HEK293T (cell line): ENCODE measurements at regions not wholly inside any gene's neighbourhood (a gene's known extent, or its start where the extent isn't known, plus 50 kb on each side); places are given as distances from the start of the nearest gene placed in this dataset.

Source experiments
- CTCF ChIA-PET: fragments of 350-600 bp; formaldehyde crosslinking; extraction: SDS; loops from one replicate; lab custom pipeline; 2021; ENCODE audit warnings: antibody characterized with exemption, inconsistent platforms; lab: Yijun Ruan, JAX
- POLR2A ChIA-PET: fragments of 350-600 bp; formaldehyde crosslinking; extraction: SDS; loops from one replicate; lab custom pipeline; 2020; ENCODE audit warnings: antibody characterized with exemption, inconsistent platforms; lab: Yijun Ruan, JAX
- DNase-seq: peaks from one replicate; pipeline ENCODE4 v3.0.0; 2012; ENCODE audit warnings: mixed read lengths; ENCODE audit errors: extremely low spot score
- ARNT ChIP-seq: fragments of 450-650 bp; IDR thresholded peaks from 2 replicates; pipeline ENCODE4 v1.6.1; 2017; ENCODE audit warnings: mild to moderate bottlenecking
- BHLHE40 ChIP-seq: fragments of 450-650 bp; IDR thresholded peaks from 2 replicates; pipeline ENCODE4 v1.6.1; 2016; ENCODE audit warnings: mild to moderate bottlenecking, moderate library complexity, borderline replicate concordance
- CTBP1 ChIP-seq: fragments of 450-650 bp; IDR thresholded peaks from 2 replicates; pipeline ENCODE4 v1.6.1; 2016; ENCODE audit warnings: borderline replicate concordance
- ELF4 ChIP-seq: fragments of 450-650 bp; IDR thresholded peaks from 2 replicates; pipeline ENCODE4 v1.6.1; 2017; ENCODE audit warnings: antibody characterized with exemption
- FOXA1 ChIP-seq: fragments of 450-650 bp; IDR thresholded peaks from 2 replicates; pipeline ENCODE4 v1.6.1; 2016; ENCODE audit warnings: mild to moderate bottlenecking
- FOXK2 ChIP-seq: fragments of 450-650 bp; IDR thresholded peaks from 2 replicates; pipeline ENCODE4 v1.6.1; 2016; ENCODE audit warnings: mild to moderate bottlenecking
- FOXM1 ChIP-seq: fragments of 450-650 bp; IDR thresholded peaks from 2 replicates; pipeline ENCODE4 v1.6.1; 2017; ENCODE audit warnings: mild to moderate bottlenecking, borderline replicate concordance
- HDGF ChIP-seq: fragments of 450-650 bp; IDR thresholded peaks from 2 replicates; pipeline ENCODE4 v1.6.1; 2017; ENCODE audit warnings: antibody characterized with exemption, borderline replicate concordance
- L3MBTL2 ChIP-seq: fragments of 450-650 bp; conservative IDR thresholded peaks from 2 replicates; pipeline ENCODE4 v1.6.1; 2016; ENCODE audit warnings: mild to moderate bottlenecking
- LEF1 ChIP-seq: fragments of 450-650 bp; IDR thresholded peaks from 2 replicates; pipeline ENCODE4 v1.6.1; 2017; ENCODE audit warnings: mild to moderate bottlenecking, borderline replicate concordance
- NFRKB ChIP-seq: fragments of 450-650 bp; IDR thresholded peaks from 2 replicates; pipeline ENCODE4 v1.6.1; 2016; ENCODE audit warnings: mild to moderate bottlenecking, moderate library complexity
- PKNOX1 ChIP-seq: fragments of 450-650 bp; IDR thresholded peaks from 2 replicates; pipeline ENCODE4 v1.6.1; 2016
- SP1 ChIP-seq: fragments of 450-650 bp; IDR thresholded peaks from 2 replicates; pipeline ENCODE4 v1.6.1; 2017
- SUZ12 ChIP-seq: fragments of 450-650 bp; IDR thresholded peaks from 2 replicates; pipeline ENCODE4 v1.6.1; 2016; ENCODE audit warnings: mild to moderate bottlenecking
- TARDBP ChIP-seq: fragments of 450-650 bp; IDR thresholded peaks from 2 replicates; pipeline ENCODE4 v1.6.1; 2016
- ZNF384 ChIP-seq: fragments of 450-650 bp; IDR thresholded peaks from 2 replicates; pipeline ENCODE4 v1.6.1; 2016

- no peak for DNase-seq
- TF ChIP-seq ZNF384 (no peak), LEF1 (no peak), CTBP1 (no peak), FOXM1 (no peak), ELF4 (no peak), HDGF (no peak), SUZ12 (no peak), SP1 (no peak), ARNT (no peak), TARDBP (no peak), L3MBTL2 (no peak), FOXK2 (no peak)
- CTCF ChIA-PET: no interaction called here
- POLR2A ChIA-PET: no interaction called here
Observed at GRCh38 chr10:65566906-65567305, 1358.9 kb upstream of the LRRTM3 start.

GRCh38 chr10:65570143-65571010 lies 1355.5 kb upstream of the LRRTM3 start:
- peak; percentile 73 for DNase-seq
- TF ChIP-seq L3MBTL2: peak; percentile 52
- TF ChIP-seq LEF1: no peak
- no peak for TF ChIP-seq FOXM1
- peak; percentile 80 for TF ChIP-seq PKNOX1
- ChIA-PET CTCF (no interaction called here), POLR2A (interaction anchor here (0.6 to 0.7 kb wide), 2 partner anchors 833 to 1387 kb away, joined by 3 read pairs; no protein-coding TSS in a partner anchor)

DNA sequence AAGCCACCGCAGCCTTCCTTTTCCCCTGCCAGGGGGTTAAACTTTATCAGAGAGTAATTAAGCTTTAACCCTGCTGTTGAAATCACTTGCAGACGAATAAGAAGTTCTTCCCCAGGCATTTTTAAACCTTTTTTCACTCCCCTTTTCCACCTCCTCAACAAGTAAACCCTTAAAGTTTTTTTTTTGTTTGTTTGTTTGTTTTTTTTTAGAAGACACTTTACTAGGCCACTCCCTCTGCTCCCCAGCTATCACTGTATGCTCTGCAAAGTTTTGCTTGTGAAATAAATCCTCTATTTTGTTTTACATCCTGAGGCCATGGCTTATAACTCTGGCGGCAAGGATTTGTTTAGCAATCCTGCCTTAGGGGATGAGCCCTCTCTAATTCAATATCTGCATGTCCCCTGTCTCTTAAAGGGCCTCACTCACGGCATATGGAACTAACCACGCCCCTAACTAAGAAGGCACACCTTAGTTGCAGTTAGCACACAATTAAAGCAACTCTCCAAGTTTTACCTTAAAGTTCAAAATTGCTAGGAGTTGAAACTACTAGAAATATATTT lies 1354.7 kb upstream of the LRRTM3 start:
- TF ChIP-seq FOXA1 (no peak), ELF4 (no peak), TARDBP (no peak), PKNOX1 (no peak)
- ChIA-PET CTCF (no interaction called here), POLR2A (interaction anchor here (0.6 to 0.7 kb wide), 2 partner anchors 834 to 1387 kb away, joined by 3 read pairs; no protein-coding TSS in a partner anchor)
- peak; percentile 10 for DNase-seq

DNA sequence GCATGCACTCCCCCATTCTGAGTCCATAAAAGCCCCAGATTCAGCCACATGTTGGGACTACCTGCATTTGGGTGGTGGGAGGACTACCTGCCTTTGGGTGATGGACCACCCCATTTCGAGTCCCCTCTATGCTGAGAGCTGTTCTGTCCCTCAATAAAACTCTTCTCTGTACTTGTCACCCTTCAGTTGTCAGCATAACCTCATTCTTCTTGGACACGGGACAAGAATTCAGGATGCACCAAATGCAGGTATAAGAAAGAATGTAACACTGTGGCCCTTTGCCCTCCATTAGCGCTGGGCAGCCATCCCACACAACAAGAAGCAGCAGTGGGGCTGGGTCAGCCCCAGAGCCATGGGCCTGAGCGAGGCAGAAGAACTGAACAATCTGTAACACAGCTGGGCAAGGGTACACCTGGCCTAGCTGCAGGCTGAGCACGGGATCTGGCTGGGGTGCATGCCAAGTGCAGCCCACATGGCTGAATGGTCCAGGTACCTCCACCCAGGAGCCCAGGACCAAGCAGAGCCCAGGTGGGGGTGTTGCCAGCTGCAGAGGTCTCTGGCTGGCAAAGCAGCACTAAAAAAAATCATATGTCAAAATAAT lies 1344.3 kb upstream of the LRRTM3 start:
- ChIA-PET CTCF (no interaction called here), POLR2A (no interaction called here)
- DNase-seq: no peak
- TF ChIP-seq ELF4 (no peak), L3MBTL2 (no peak)

- ChIA-PET CTCF (no interaction called here), POLR2A (no interaction called here)
- TF ChIP-seq SP1: no peak
- no peak for TF ChIP-seq FOXK2
- no peak for TF ChIP-seq CTBP1
- no peak for TF ChIP-seq SUZ12
- TF ChIP-seq LEF1: no peak
- no peak for TF ChIP-seq L3MBTL2
- no peak for TF ChIP-seq FOXM1
- TF ChIP-seq NFRKB: no peak
- no peak for TF ChIP-seq BHLHE40
- TF ChIP-seq TARDBP: no peak
- no peak for TF ChIP-seq ARNT
- TF ChIP-seq ZNF384: no peak
- TF ChIP-seq FOXA1: no peak
- DNase-seq: no peak
Observed at GRCh38 chr10:65602182-65602865, 1323.5 kb upstream of the LRRTM3 start.

DNA sequence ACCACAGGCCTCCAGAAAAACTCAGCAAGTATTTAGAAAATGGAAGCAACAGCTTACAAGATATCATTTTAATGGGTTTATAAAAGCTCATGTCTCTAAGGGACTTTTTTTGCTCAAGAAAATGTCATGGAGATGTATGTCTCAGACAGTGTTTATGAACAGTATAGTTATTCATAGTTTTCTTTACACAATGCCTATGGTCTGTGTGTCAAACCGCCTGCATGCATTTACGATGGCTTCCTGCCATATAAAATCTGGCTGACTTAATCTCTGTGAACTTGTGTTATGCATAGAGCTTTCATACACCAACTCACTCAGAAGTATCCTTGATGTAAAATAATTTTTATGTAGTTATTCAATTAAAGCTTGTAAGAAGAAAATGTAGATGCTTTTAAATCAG lies 1314.2 kb upstream of the LRRTM3 start:
- DNase-seq: no peak
- ChIA-PET POLR2A (no interaction called here), CTCF (no interaction called here)
- TF ChIP-seq SUZ12: no peak

GRCh38 chr10:65614956-65615565 lies 1310.8 kb upstream of the LRRTM3 start:
- no peak for DNase-seq
- CTCF ChIA-PET: interaction anchor here (0.7 kb wide), 1 partner anchor 396 kb away, joined by 3 read pairs; no protein-coding TSS in a partner anchor
- no peak for TF ChIP-seq ARNT
- TF ChIP-seq HDGF: no peak
- no peak for TF ChIP-seq SP1
- no peak for TF ChIP-seq NFRKB
- no peak for TF ChIP-seq LEF1
- TF ChIP-seq L3MBTL2: no peak
- no peak for TF ChIP-seq SUZ12
- no peak for TF ChIP-seq TARDBP
- TF ChIP-seq FOXA1: no peak
- POLR2A ChIA-PET: no interaction called here
